Hematopoietic multipotent progenitor cell treated with erythropoietin and hydrocortisone succinate and interleukin-3 and kit ligand, for 6 days (in vitro differentiated cells): ENCODE measurements at regions not wholly inside any gene's neighbourhood (a gene's known extent, or its start where the extent isn't known, plus 50 kb on each side); places are given as distances from the start of the nearest gene placed in this dataset.

ENCODE experiments used
- DNase-seq: peaks from one replicate; pipeline ENCODE4 v3.0.0-alpha.2; 2015

- DNase-seq: peak; percentile 44
Observed at GRCh38 chr6:85126485-85127167, 323.3 kb upstream of the NT5E start.

GRCh38 chr6:85125526-85125925, 324.4 kb upstream of the NT5E start:
- DNase-seq: no peak

DNA sequence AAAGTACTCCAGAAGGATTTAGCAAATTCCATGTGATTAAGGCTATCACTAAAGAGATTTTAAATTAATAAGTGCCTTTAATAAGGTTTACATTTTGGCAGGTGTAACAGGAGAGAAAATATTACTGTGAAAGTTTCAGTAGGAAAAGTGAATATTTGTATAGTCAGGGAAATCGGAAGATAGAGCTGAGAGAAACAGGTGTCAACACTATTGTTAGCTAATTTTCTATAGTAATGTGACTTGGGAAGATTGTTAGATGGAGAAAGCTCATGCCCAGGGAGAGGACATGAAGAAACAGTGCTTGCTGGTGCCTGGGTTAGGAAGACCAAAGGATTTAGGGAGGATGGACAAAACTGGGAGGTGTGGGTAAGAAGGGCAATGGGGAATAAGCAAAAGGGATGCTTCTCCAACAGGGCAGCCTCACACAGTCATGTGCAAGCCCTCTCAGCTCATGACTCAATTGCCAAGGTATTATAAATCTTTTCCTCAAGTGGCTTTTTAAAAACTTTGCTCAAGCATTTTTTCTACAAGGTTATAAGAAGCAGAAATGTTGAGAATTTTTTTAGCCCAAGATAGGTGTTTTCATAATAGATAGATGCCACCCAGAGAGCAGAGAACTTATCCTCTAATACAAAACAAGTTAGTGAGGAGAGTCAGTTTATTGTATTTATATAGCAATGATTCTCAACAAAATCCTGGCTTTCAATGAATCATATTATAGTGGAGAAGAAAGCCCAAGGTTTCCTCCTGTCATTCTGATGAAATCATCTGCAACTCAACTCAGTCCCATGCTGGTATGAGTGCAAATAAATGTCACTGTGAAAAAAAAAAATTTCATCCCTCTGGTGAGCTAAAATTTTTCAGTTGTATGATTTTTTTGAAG, 325.2 kb upstream of the NT5E start:
- no peak for DNase-seq

DNA sequence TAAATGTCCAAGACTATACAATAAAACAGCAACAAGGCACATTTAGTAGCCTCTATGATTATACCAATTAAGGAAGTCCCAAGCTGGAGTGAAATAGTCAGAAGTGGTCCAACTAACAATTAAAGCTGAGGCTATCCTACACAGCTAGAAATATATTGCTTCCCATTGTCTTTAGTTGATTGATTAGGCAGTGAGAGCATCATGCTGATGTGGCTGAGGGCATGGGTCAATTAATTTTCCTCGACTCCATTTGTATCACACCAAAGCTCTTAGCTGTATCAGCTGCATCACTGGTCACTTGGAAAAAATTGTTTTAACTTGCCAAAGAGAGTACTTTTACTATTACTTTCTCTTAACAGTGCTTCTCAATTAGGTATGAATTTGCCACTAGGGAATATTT, 328.7 kb upstream of the NT5E start:
- no peak for DNase-seq

DNA sequence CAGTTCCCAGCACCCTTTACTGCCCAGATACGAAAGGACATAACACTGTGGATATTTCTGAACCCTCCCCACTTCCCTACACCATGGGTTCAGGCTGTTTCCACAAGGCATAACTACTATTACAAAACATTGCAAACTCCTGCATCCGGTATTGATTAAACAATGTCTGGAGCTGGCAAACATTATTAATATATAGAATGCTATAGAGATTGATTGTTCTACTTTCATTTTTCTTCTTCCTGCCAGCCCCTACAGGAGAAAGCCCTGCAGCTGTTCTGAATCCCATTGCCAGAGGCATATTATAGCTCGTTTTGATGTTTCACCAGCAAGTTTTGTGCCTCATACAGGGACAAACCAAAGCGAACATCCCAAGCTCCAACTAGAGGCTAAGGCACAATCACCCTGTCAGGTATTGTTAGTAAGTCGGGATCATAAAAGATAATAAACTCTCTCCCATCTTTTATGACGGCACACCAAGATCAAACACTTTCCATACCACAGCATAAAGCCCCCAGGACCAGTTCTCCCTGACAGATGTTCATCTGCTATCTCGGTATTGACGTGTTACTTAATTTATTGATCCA, 331.1 kb upstream of the NT5E start:
- no peak for DNase-seq

GRCh38 chr6:85118233-85118632, 331.6 kb upstream of the NT5E start:
- DNase-seq: no peak

- no peak for DNase-seq
Observed at GRCh38 chr6:85116475-85116874, 333.4 kb upstream of the NT5E start.

DNA sequence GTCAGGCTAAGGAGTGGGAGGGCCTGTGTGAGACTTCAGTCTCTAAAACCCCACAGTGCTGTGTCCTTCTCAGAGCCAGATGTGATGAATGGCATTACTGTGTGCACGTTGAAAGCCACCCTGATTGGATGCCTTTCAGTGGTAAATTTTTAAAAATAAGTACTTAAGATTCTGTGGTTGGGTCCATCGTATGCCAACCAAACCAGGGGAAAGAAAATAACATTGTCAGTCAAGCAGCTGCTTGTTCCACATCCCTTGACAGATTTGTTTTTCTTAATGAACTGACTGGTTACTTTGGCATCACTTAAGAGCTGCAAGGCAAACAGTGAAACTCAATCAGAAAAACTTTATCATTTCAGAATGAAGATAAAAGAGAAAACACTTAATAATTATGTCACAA, 334.0 kb upstream of the NT5E start:
- no peak for DNase-seq

- no peak for DNase-seq
Observed at GRCh38 chr6:85115376-85115775, 334.5 kb upstream of the NT5E start.

GRCh38 chr6:85114581-85114935, 335.3 kb upstream of the NT5E start:
- no peak for DNase-seq

DNA sequence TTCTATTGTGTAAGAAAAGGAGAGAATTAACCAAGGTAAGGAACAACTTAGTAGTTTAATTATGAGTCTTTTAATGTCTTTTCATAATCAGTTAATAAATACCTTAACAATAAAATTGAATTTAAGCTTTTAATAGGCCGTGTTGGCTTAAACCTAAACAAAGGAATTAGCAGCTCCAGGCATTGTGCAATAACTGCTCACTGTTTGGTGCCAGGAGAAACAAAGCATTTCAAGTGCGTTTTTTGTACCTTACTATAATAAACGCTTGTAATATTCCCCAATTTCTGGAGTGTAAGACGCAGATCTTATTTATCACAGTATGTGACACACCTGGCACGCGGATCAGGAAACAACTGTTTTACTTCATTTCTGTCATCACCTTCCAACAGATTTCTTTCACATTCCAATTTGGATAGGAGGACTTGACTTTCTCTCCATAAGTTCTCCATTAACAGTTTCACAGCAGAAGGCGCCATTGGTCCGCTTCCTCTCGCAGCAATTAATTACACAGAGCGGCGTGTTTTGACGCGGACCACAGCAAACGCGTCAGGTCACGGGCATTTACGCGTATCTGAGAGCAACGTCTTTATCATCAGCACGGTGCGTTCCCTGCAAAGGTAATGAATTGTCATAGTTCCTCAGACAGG, 335.8 kb upstream of the NT5E start:
- no peak for DNase-seq

- peak; percentile 4 for DNase-seq
Observed at GRCh38 chr6:85112540-85112939, 337.3 kb upstream of the NT5E start.

DNA sequence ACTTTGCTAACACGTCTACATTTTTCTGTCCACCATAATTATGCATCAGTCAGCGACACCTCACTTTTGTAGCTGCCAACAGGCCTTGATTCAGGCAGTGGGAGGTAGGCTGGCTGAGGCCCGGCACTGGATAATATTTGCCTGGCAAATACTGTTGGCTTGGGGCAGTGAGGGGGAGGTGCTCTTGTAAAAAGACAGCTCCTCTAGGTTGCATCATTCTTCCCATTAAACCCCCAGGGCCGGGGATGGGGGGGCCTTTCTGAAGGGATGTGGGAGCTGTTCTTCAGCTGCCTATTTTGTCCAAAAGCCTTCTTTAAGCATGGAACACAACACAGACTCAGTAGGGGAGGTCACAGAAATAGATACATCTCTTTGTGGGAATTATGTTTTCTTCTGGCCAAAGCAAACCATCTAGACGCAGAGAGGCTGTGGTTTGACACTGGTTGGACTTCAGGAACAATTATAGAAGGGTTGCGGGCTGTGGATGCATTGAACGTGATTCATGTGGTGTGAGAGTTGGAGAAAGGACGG, 338.3 kb upstream of the NT5E start:
- DNase-seq: no peak

DNA sequence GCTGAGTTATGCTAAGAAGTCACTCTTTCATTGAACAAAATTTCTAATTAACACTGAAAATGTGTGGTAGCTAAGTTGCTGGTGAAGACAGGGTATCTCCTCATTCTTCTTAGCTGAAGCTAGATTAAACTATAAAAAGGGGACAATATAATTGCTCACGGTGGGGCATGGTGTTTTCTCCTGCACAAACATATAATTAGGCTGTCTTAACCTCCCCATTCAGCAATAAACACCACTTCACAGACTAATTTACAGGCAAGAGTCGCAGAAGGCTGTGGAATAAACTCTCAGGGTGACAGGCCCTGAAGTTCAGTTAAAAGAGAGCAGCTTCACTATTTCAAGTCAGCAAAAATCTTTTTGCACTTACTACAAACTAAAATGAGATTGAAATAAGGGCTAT, 338.9 kb upstream of the NT5E start:
- DNase-seq: no peak

GRCh38 chr6:85107701-85108100, 342.2 kb upstream of the NT5E start:
- no peak for DNase-seq

GRCh38 chr6:85096976-85097375, 332.6 kb upstream of the TBX18 start:
- no peak for DNase-seq

DNA sequence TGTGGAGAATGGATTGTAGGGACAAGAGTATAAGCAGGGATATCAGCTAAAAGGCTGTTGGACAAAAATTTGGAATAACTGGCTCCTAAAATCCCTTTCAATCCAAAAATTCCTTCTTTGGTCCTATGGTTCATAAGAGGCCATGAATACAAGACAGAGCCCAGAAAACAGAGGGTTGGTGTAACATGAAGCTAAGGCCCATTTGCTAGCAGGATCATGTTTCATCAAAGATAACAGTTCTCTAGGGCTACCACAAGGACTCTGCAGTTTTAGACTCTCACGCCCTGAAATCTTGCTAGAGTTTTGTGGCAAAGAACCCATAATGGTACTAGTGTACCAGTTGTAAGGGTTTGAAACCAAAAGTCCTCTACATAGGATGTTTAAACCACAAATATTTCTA, 327.8 kb upstream of the TBX18 start:
- no peak for DNase-seq

DNA sequence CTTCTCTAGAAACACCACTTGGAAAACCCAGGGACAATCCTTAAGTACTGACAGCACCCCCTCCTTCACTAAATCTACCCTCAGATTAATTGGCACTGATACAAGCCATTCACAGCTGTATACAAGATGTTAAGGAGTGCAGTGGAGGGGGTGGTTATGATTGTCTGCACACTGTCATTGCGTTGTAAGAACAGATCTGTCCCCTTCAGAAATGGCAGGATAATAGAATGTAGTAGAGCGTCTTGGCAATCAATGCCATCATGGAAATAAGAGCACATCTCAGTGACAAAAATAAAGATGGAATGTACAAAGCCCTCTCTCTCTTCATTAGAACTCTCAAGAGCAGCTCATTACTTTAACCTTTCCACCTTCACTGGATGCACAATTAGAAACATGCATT, 324.9 kb upstream of the TBX18 start:
- no peak for DNase-seq

DNA sequence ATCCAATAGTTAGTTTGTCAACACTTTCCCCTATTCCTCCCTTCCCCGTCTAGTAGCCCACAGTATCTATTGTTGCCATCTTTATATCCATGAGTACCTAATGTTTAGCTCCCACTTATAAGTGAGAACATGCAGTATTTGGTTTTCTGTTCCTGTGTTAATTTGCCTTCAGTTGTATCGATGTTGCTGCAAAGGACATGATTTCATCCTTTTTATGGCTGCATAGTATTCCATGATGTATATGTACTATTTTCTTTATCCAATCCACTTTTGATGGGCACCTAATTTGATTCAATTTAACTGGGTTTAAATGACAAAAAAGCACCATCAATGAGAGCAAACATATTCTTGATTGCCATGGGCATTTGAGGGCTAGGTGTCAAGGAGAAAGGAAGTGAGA, 321.5 kb upstream of the TBX18 start:
- DNase-seq: no peak

GRCh38 chr6:85081102-85081501, 316.7 kb upstream of the TBX18 start:
- no peak for DNase-seq

- DNase-seq: no peak
Observed at GRCh38 chr6:85079761-85080160, 315.4 kb upstream of the TBX18 start.

GRCh38 chr6:85078058-85078457, 313.7 kb upstream of the TBX18 start:
- DNase-seq: no peak

DNA sequence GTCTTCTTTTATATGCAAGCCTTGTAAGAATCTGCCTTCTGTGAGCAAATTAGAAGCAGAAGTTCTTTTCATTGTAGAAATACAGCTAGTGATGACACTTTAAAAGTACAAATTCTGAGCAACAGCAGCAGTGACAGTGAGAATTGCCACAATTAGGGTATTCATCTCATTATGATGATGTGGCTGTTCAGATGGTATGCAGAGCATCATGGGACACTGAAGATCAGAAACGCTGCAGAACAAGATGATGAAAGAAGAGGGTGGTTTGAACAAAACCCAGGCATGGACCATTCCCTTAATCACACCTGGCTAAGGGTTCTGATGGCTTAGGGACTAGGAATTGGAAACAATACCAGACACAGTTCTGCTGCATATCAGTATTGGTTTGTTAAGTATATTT, 312.7 kb upstream of the TBX18 start:
- DNase-seq: no peak
